ENCODE measurements at regions not wholly inside any gene's neighbourhood (a gene's known extent, or its start where the extent isn't known, plus 50 kb on each side); places are given as distances from the start of the nearest gene placed in this dataset.

- H3K36me3 Mint-ChIP-seq (ENCODE audit: low read depth): peaks cover 4% of the 10 kb centered on the region
- peaks cover 42% of the 10 kb centered on the region for H3K4me1 Mint-ChIP-seq
- peaks cover 1% of the 10 kb centered on the region for H3K27me3 Mint-ChIP-seq (ENCODE audit: low read depth)
- peaks cover 6% of the 10 kb centered on the region for H3K9me3 Mint-ChIP-seq
- H3K4me3 Mint-ChIP-seq: no peak overlapping the region
- no peak for TF ChIP-seq CTCF (IDR thresholded peaks at IDR 0.05; ENCODE audit: unreplicated experiment in 3 of 3)
- peak overlapping the region; percentile 14 to 59 (median 53) for H3K27ac Mint-ChIP-seq
Observed at GRCh38 chr12:67911275-67911600, 78.0 kb upstream of the IFNG-AS1 start.

- TF ChIP-seq CTCF (IDR thresholded peaks at IDR 0.05; ENCODE audit: unreplicated experiment in 3 of 3): no peak
- H3K27ac Mint-ChIP-seq: peak overlapping the region in 1 of 3 experiments; percentile 14
- H3K36me3 Mint-ChIP-seq (ENCODE audit: low read depth): peaks cover 4% of the 10 kb centered on the region
- peaks cover 6% of the 10 kb centered on the region for H3K9me3 Mint-ChIP-seq
- no peak overlapping the region for H3K4me3 Mint-ChIP-seq
- H3K27me3 Mint-ChIP-seq (ENCODE audit: low read depth): peaks cover 4% of the 10 kb centered on the region
- H3K4me1 Mint-ChIP-seq: peaks cover 47% of the 10 kb centered on the region
Observed at GRCh38 chr12:67911789-67912188, 77.5 kb upstream of the IFNG-AS1 start.

- no peak for TF ChIP-seq CTCF (IDR thresholded peaks at IDR 0.05; ENCODE audit: unreplicated experiment in 3 of 3)
Observed at GRCh38 chr12:67915335-67915851, 73.9 kb upstream of the IFNG-AS1 start.

GRCh38 chr12:67916266-67916970 lies 72.8 kb upstream of the IFNG-AS1 start:
- H3K36me3 Mint-ChIP-seq (ENCODE audit: low read depth): no peaks in the 10 kb centered on the region
- peaks cover 38% of the 10 kb centered on the region for H3K4me1 Mint-ChIP-seq
- no peak overlapping the region for H3K27ac Mint-ChIP-seq
- TF ChIP-seq CTCF (IDR thresholded peaks at IDR 0.05; ENCODE audit: unreplicated experiment in 3 of 3): no peak
- H3K9me3 Mint-ChIP-seq: no peaks in the 10 kb centered on the region
- no peak overlapping the region for H3K4me3 Mint-ChIP-seq
- peaks cover 4% of the 10 kb centered on the region for H3K27me3 Mint-ChIP-seq (ENCODE audit: low read depth)

More at GRCh38 chr12:67915335-67915851, 73.9 kb upstream of the IFNG-AS1 start:
- Mint-ChIP-seq H3K27me3 (ENCODE audit: low read depth) (peaks cover 4% of the 10 kb centered on the region), H3K9me3 (no peaks in the 10 kb centered on the region), H3K27ac (no peak overlapping the region), H3K36me3 (ENCODE audit: low read depth) (no peaks in the 10 kb centered on the region), H3K4me1 (peaks cover 41% of the 10 kb centered on the region), H3K4me3 (no peak overlapping the region)

- Mint-ChIP-seq H3K4me1 (peaks cover 28% of the 10 kb centered on the region), H3K27me3 (ENCODE audit: low read depth) (peaks cover 4% of the 10 kb centered on the region), H3K27ac (no peak overlapping the region), H3K9me3 (no peaks in the 10 kb centered on the region), H3K4me3 (no peak overlapping the region), H3K36me3 (ENCODE audit: low read depth) (no peaks in the 10 kb centered on the region)
- TF ChIP-seq CTCF (IDR thresholded peaks at IDR 0.05; ENCODE audit: unreplicated experiment in 3 of 3): no peak
Observed at GRCh38 chr12:67917811-67918210, 71.4 kb upstream of the IFNG-AS1 start.

GRCh38 chr12:67918441-67918840 lies 70.8 kb upstream of the IFNG-AS1 start:
- Mint-ChIP-seq H3K4me3 (no peak overlapping the region), H3K9me3 (no peaks in the 10 kb centered on the region), H3K27ac (no peak overlapping the region), H3K36me3 (ENCODE audit: low read depth) (no peaks in the 10 kb centered on the region), H3K27me3 (ENCODE audit: low read depth) (peaks cover 4% of the 10 kb centered on the region), H3K4me1 (peaks cover 27% of the 10 kb centered on the region)
- no peak for TF ChIP-seq CTCF (IDR thresholded peaks at IDR 0.05; ENCODE audit: unreplicated experiment in 3 of 3)
